Epithelial cell of esophagus (primary cell): ENCODE measurements at regions not wholly inside any gene's neighbourhood (a gene's known extent, or its start where the extent isn't known, plus 50 kb on each side); places are given as distances from the start of the nearest gene placed in this dataset.

Source experiments
- DNase-seq: peaks from one replicate; pipeline ENCODE4 v3.0.0; 2010; ENCODE audit warnings: low read depth
- H3K4me3 ChIP-seq: 2 replicates; pipeline ENCODE4 v1.5.1; 2011; ENCODE audit warnings: mild to moderate bottlenecking, low read length, control low read depth
- CTCF ChIP-seq: IDR thresholded peaks from 2 replicates; pipeline ENCODE4 v1.5.1; 2011; ENCODE audit warnings: low read depth, mild to moderate bottlenecking, low read length, control low read depth, inconsistent platforms; ENCODE audit not compliant: insufficient read depth; ENCODE audit errors: missing control alignments

GRCh38 chr12:91343010-91343409, 160.4 kb upstream of the DCN start:
- H3K4me3 ChIP-seq, result no peak overlapping the region
- TF ChIP-seq CTCF, result no peak
- no peak for DNase-seq

- no peak for DNase-seq
- no peak for TF ChIP-seq CTCF
- H3K4me3 ChIP-seq, result no peak overlapping the region
Observed at GRCh38 chr12:91339106-91339505, 156.5 kb upstream of the DCN start.

- no peak for TF ChIP-seq CTCF
Observed at GRCh38 chr12:91335699-91336098, 153.1 kb upstream of the DCN start.

GRCh38 chr12:91333966-91334365, 151.3 kb upstream of the DCN start:
- no peak for TF ChIP-seq CTCF
- no peak overlapping the region for H3K4me3 ChIP-seq
- no peak for DNase-seq

More at GRCh38 chr12:91335699-91336098, 153.1 kb upstream of the DCN start:
- no peak overlapping the region for H3K4me3 ChIP-seq
- no peak for DNase-seq

- no peak for TF ChIP-seq CTCF
- no peak overlapping the region for H3K4me3 ChIP-seq
- no peak for DNase-seq
Observed at GRCh38 chr12:91332302-91332701, 149.7 kb upstream of the DCN start.

GRCh38 chr12:91331371-91331770, 148.8 kb upstream of the DCN start:
- TF ChIP-seq CTCF, result no peak
- H3K4me3 ChIP-seq, result no peak overlapping the region
- no peak for DNase-seq

- no peak for DNase-seq
- TF ChIP-seq CTCF, result no peak
- H3K4me3 ChIP-seq, result no peak overlapping the region
Observed at GRCh38 chr12:91328451-91328850, 145.8 kb upstream of the DCN start.
